ENCODE measurements at regions not wholly inside any gene's neighbourhood (a gene's known extent, or its start where the extent isn't known, plus 50 kb on each side); places are given as distances from the start of the nearest gene placed in this dataset.
A peak's percentile ranks its signal among the peaks of the same experiment; 100 is the strongest.

DNA sequence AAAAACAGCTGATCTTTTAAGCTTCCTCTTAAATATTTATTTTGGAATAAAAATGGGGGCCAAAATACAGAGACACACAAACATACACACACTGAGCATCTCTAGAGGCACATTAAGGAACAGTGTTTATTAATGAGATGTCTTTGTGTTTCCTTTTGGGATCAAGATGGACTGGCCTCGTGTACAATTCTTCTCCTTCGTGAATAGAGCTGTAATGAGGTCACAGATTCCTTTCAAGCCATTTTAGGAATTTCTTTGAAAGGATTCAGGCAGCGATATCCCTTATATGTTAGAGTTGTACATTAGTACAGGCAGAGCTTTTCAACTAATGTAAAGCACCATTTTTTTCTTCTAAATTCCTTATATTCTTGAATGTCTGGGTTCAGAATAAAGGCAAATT is 295.7 kb downstream of the CHRM3 start (continued):
- TF ChIP-seq ZNF263 (CRISPR knock-in tag; IDR thresholded peaks at IDR 0.05; ENCODE audit: low read depth) = no peak

DNA sequence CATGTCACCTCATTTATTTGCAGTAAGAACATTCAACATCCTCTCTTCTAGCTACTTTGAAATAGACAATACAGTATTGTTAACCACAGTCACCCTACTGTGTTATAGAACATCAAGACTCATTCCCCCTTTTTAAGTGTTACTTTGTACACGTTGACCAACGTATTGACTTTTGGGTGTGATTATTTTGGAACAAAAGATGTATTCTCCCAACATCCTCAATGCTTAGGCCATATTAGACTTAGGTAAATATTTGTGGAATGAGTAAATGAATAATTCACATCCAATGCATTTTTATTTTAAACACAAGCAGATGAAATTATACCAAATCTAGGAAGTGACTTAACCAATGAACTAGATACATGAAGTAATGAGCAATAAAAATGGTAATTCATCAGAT is 296.6 kb downstream of the CHRM3 start:
- Mint-ChIP-seq H3K36me3 (peaks cover 11% of the 10 kb centered on the region), H3K27me3 (ENCODE audit: low read depth) (no peaks in the 10 kb centered on the region), H3K4me1 (0 out of 2 replicates have a peak, but pooled peaks cover 2% of the 10 kb centered on the region), H3K4me3 (no peak overlapping the region), H3K27ac (no peak overlapping the region), H3K9me3 (peaks cover 7% of the 10 kb centered on the region; the same call in 1 of the 2 replicates)
- ChIA-PET POLR2A (no interaction called here), CTCF (no interaction called here)
- DNase-seq (ENCODE audit: low spot score) (no peak), ATAC-seq (no peak)
- no peak for TF ChIP-seq SOX15 (CRISPR knock-in tag; IDR thresholded peaks at IDR 0.05)
- TF ChIP-seq, protein P1, sequence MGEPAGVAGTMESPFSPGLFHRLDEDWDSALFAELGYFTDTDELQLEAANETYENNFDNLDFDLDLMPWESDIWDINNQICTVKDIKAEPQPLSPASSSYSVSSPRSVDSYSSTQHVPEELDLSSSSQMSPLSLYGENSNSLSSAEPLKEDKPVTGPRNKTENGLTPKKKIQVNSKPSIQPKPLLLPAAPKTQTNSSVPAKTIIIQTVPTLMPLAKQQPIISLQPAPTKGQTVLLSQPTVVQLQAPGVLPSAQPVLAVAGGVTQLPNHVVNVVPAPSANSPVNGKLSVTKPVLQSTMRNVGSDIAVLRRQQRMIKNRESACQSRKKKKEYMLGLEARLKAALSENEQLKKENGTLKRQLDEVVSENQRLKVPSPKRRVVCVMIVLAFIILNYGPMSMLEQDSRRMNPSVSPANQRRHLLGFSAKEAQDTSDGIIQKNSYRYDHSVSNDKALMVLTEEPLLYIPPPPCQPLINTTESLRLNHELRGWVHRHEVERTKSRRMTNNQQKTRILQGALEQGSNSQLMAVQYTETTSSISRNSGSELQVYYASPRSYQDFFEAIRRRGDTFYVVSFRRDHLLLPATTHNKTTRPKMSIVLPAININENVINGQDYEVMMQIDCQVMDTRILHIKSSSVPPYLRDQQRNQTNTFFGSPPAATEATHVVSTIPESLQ (CRISPR knock-in tag; IDR thresholded peaks at IDR 0.05) = no peak

DNA sequence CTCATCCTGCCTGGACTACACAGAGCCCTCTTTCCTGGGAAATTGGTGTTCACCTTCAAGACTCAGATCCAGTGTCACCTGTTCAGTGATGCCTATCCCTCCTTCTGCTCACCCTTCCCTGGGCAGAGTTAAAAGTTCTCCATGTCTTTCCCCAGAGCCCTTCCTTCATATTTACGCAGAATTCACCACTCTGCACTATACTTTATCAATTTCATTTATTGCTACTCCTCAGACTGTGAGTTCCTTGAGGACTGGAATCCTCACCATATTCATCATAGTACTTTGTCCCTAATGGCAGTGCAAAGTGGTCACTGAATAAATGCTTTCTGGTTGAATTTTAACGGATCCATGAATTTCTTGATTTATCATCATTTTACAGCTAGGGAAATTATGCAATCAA is 300.0 kb downstream of the CHRM3 start:
- DNase-seq (ENCODE audit: low spot score) (no peak), ATAC-seq (no peak)
- no peaks in the 10 kb centered on the region for H3K9me3 Mint-ChIP-seq
- 0 out of 2 replicates have a peak, but pooled peaks cover 2% of the 10 kb centered on the region for H3K4me1 Mint-ChIP-seq
- no peak overlapping the region for H3K4me3 Mint-ChIP-seq
- ChIA-PET CTCF (no interaction called here), POLR2A (interaction anchor here (0.6 kb wide), 1 partner anchor 94 kb away, joined by 3 read pairs; no protein-coding TSS in a partner anchor)
- no peak for TF ChIP-seq NFE2L1 (CRISPR knock-in tag; IDR thresholded peaks at IDR 0.05)
- TF ChIP-seq, protein P1 (CRISPR knock-in tag; IDR thresholded peaks at IDR 0.05) = no peak
- TF ChIP-seq, protein P2, sequence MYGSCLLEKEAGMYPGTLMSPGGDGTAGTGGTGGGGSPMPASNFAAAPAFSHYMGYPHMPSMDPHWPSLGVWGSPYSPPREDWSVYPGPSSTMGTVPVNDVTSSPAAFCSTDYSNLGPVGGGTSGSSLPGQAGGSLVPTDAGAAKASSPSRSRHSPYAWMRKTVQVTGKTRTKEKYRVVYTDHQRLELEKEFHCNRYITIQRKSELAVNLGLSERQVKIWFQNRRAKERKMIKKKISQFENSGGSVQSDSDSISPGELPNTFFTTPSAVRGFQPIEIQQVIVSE (CRISPR knock-in tag; IDR thresholded peaks at IDR 0.05; ENCODE audit: borderline replicate concordance) = no peak
- TF ChIP-seq TEAD1 (CRISPR knock-in tag; IDR thresholded peaks at IDR 0.05) = no peak
- TF ChIP-seq, protein P3, sequence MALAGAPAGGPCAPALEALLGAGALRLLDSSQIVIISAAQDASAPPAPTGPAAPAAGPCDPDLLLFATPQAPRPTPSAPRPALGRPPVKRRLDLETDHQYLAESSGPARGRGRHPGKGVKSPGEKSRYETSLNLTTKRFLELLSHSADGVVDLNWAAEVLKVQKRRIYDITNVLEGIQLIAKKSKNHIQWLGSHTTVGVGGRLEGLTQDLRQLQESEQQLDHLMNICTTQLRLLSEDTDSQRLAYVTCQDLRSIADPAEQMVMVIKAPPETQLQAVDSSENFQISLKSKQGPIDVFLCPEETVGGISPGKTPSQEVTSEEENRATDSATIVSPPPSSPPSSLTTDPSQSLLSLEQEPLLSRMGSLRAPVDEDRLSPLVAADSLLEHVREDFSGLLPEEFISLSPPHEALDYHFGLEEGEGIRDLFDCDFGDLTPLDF (CRISPR knock-in tag; IDR thresholded peaks at IDR 0.05) = no peak
- TF ChIP-seq HMGA2 (CRISPR knock-in tag; IDR thresholded peaks at IDR 0.05) = no peak
- no peak for TF ChIP-seq FOXJ3 (CRISPR knock-in tag; IDR thresholded peaks at IDR 0.05; ENCODE audit: borderline replicate concordance)
- TF ChIP-seq GABPB1 (CRISPR knock-in tag; IDR thresholded peaks at IDR 0.05) = no peak
- TF ChIP-seq, protein P4, sequence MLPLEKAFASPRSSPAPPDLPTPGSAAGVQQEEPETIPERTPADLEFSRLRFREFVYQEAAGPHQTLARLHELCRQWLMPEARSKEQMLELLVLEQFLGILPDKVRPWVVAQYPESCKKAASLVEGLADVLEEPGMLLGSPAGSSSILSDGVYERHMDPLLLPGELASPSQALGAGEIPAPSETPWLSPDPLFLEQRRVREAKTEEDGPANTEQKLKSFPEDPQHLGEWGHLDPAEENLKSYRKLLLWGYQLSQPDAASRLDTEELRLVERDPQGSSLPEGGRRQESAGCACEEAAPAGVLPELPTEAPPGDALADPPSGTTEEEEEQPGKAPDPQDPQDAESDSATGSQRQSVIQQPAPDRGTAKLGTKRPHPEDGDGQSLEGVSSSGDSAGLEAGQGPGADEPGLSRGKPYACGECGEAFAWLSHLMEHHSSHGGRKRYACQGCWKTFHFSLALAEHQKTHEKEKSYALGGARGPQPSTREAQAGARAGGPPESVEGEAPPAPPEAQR (CRISPR knock-in tag; IDR thresholded peaks at IDR 0.05) = no peak
- TF ChIP-seq SMAD3 (CRISPR knock-in tag; IDR thresholded peaks at IDR 0.05; ENCODE audit: borderline replicate concordance) = no peak
- no peak for TF ChIP-seq ZNF416 (CRISPR knock-in tag; IDR thresholded peaks at IDR 0.05)
- TF ChIP-seq, protein P5, sequence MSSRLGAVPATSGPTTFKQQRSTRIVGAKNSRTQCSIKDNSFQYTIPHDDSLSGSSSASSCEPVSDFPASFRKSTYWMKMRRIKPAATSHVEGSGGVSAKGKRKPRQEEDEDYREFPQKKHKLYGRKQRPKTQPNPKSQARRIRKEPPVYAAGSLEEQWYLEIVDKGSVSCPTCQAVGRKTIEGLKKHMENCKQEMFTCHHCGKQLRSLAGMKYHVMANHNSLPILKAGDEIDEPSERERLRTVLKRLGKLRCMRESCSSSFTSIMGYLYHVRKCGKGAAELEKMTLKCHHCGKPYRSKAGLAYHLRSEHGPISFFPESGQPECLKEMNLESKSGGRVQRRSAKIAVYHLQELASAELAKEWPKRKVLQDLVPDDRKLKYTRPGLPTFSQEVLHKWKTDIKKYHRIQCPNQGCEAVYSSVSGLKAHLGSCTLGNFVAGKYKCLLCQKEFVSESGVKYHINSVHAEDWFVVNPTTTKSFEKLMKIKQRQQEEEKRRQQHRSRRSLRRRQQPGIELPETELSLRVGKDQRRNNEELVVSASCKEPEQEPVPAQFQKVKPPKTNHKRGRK (CRISPR knock-in tag; IDR thresholded peaks at IDR 0.05; ENCODE audit: borderline replicate concordance) = no peak
- TF ChIP-seq NFYB (CRISPR knock-in tag; conservative IDR thresholded peaks at IDR 0.05; ENCODE audit: low read depth) = no peak
- TF ChIP-seq CREB1 (CRISPR knock-in tag; IDR thresholded peaks at IDR 0.05) = no peak
- no peak for TF ChIP-seq TP53 (CRISPR knock-in tag; IDR thresholded peaks at IDR 0.05)
- no peak for TF ChIP-seq MYBL2 (CRISPR knock-in tag; IDR thresholded peaks at IDR 0.05)
- no peak for TF ChIP-seq NFATC4 (CRISPR knock-in tag; IDR thresholded peaks at IDR 0.05)
- TF ChIP-seq, protein P6, sequence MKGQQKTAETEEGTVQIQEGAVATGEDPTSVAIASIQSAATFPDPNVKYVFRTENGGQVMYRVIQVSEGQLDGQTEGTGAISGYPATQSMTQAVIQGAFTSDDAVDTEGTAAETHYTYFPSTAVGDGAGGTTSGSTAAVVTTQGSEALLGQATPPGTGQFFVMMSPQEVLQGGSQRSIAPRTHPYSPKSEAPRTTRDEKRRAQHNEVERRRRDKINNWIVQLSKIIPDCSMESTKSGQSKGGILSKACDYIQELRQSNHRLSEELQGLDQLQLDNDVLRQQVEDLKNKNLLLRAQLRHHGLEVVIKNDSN (CRISPR knock-in tag; IDR thresholded peaks at IDR 0.05) = no peak
- H3K27ac Mint-ChIP-seq = 0 out of 2 replicates have a peak overlapping the region, but pooled peaks have one; percentile 13
- no peaks in the 10 kb centered on the region for H3K36me3 Mint-ChIP-seq
- H3K27me3 Mint-ChIP-seq (ENCODE audit: low read depth) = no peaks in the 10 kb centered on the region

Measured in WTC11 (cell line).